NCI-H2171 treated with DMSO at 0.1 percent for 48 hours (cell line): ENCODE measurements at regions not wholly inside any gene's neighbourhood (a gene's known extent, or its start where the extent isn't known, plus 50 kb on each side); places are given as distances from the start of the nearest gene placed in this dataset.
A peak's percentile ranks its signal among the peaks of the same experiment; 100 is the strongest.

Experiments
- DNase-seq: peaks from one replicate; lab custom pipeline; 2025; lab: John Stamatoyannopoulos, UW

GRCh38 chr16:85457366-85457765 is 155.8 kb upstream of the GSE1 start:
- DNase-seq = no peak

- peak; percentile 82 for DNase-seq
Observed at GRCh38 chr16:85458968-85459367, 154.2 kb upstream of the GSE1 start.

- DNase-seq = no peak
Observed at GRCh38 chr16:85459529-85460251, 153.4 kb upstream of the GSE1 start.

GRCh38 chr16:85460252-85461021 is 152.7 kb upstream of the GSE1 start:
- DNase-seq = peak; percentile 89

- peak; percentile 82 for DNase-seq
Observed at GRCh38 chr16:85461022-85461813, 151.9 kb upstream of the GSE1 start.

GRCh38 chr16:85461814-85462713 is 151.1 kb upstream of the GSE1 start:
- DNase-seq = peak; percentile 90

GRCh38 chr16:85462714-85463611 is 150.2 kb upstream of the GSE1 start:
- no peak for DNase-seq

GRCh38 chr16:85463672-85464382 is 149.3 kb upstream of the GSE1 start:
- no peak for DNase-seq

- DNase-seq = no peak
Observed at GRCh38 chr16:85464383-85465305, 148.5 kb upstream of the GSE1 start.

- DNase-seq = no peak
Observed at GRCh38 chr16:85465328-85466303, 147.5 kb upstream of the GSE1 start.

- no peak for DNase-seq
Observed at GRCh38 chr16:85466304-85466700, 146.8 kb upstream of the GSE1 start.

- DNase-seq = no peak
Observed at GRCh38 chr16:85466989-85467388, 146.1 kb upstream of the GSE1 start.

GRCh38 chr16:85469929-85470590 is 143.1 kb upstream of the GSE1 start:
- DNase-seq = no peak

GRCh38 chr16:85470873-85471272 is 142.2 kb upstream of the GSE1 start:
- no peak for DNase-seq

- no peak for DNase-seq
Observed at GRCh38 chr16:85471469-85472431, 141.4 kb upstream of the GSE1 start.

- no peak for DNase-seq
Observed at GRCh38 chr16:85472514-85472913, 140.6 kb upstream of the GSE1 start.
